Keratinocyte (primary cell): ENCODE measurements at regions not wholly inside any gene's neighbourhood (a gene's known extent, or its start where the extent isn't known, plus 50 kb on each side); places are given as distances from the start of the nearest gene placed in this dataset.
"Not testable (repeated sequence)": the region's sequence is repeated elsewhere in the genome, so short reads cannot be mapped to it uniquely, and the experiment has no call there.

Source experiments
- EZH2 ChIP-seq: IDR thresholded peaks from one replicate; pipeline ENCODE4 v1.6.1; 2012; ENCODE audit warnings: inconsistent platforms, mild to moderate bottlenecking, low read length, moderate library complexity
- TF ChIP-seq, protein P1 (sequence below), 3 experiments: IDR thresholded peaks in 1 of 3; conservative IDR thresholded peaks in 1 of 3; optimal IDR thresholded peaks in 1 of 3; 2 replicates in 2 of 3; 3 replicates in 1 of 3; pipeline versions ENCODE3 to v1.5.1; 2011; ENCODE audit warnings: low read length in 3 of 3, mild to moderate bottlenecking in 3 of 3, moderate library complexity in 2 of 3, control low read depth in 1 of 3, inconsistent platforms in 1 of 3; ENCODE audit not compliant: insufficient read depth in 2 of 3; ENCODE audit errors: extremely low read depth in 1 of 3

DNA sequence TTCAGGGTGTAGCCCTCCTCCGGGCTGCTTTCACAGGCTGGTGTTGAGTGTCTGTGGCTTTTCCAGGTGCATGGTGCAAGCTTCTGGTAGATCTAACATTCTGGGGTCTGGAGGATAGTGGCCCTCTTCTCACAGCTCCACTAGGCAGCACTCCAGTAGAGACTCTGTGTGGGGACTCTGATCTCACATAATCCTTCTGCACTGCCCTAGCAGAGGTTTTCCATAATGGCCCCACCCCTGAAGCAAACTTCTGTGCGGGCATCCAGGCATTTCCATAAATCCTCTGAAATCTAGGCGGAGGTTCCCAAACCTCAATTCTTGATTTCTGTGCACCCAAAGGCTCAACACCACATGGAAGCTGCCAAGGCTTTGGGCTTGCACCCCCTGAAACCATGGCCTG, 239.7 kb downstream of the SLITRK1 start:
- TF ChIP-seq, protein P1, sequence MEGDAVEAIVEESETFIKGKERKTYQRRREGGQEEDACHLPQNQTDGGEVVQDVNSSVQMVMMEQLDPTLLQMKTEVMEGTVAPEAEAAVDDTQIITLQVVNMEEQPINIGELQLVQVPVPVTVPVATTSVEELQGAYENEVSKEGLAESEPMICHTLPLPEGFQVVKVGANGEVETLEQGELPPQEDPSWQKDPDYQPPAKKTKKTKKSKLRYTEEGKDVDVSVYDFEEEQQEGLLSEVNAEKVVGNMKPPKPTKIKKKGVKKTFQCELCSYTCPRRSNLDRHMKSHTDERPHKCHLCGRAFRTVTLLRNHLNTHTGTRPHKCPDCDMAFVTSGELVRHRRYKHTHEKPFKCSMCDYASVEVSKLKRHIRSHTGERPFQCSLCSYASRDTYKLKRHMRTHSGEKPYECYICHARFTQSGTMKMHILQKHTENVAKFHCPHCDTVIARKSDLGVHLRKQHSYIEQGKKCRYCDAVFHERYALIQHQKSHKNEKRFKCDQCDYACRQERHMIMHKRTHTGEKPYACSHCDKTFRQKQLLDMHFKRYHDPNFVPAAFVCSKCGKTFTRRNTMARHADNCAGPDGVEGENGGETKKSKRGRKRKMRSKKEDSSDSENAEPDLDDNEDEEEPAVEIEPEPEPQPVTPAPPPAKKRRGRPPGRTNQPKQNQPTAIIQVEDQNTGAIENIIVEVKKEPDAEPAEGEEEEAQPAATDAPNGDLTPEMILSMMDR (optimal IDR thresholded peaks at IDR 0.05 in 1 of 3, IDR thresholded peaks at IDR 0.05 in 1 of 3, conservative IDR thresholded peaks at IDR 0.05 in 1 of 3; ENCODE audit: extremely low read depth in 1 of 3, insufficient read depth in 2 of 3, low read length in 3 of 3), result not testable (repeated sequence)
- not testable (repeated sequence) for TF ChIP-seq EZH2
